ENCODE measurements at regions not wholly inside any gene's neighbourhood (a gene's known extent, or its start where the extent isn't known, plus 50 kb on each side); places are given as distances from the start of the nearest gene placed in this dataset.
A peak's percentile ranks its signal among the peaks of the same experiment; 100 is the strongest.

GRCh38 chr4:159010100-159010499 is 92.8 kb upstream of the RAPGEF2 start:
- Histone ChIP-seq H3K36me3 (ENCODE audit: control insufficient read depth, insufficient read depth, low read length) (no peaks in the 10 kb centered on the region), H3K4me3 (ENCODE audit: low read depth, low read length) (no peak overlapping the region), H3K27me3 (ENCODE audit: control insufficient read depth, insufficient read depth, low read length) (no peaks in the 10 kb centered on the region)
- no peak for DNase-seq (ENCODE audit: low read depth)
- TF ChIP-seq, protein P1, sequence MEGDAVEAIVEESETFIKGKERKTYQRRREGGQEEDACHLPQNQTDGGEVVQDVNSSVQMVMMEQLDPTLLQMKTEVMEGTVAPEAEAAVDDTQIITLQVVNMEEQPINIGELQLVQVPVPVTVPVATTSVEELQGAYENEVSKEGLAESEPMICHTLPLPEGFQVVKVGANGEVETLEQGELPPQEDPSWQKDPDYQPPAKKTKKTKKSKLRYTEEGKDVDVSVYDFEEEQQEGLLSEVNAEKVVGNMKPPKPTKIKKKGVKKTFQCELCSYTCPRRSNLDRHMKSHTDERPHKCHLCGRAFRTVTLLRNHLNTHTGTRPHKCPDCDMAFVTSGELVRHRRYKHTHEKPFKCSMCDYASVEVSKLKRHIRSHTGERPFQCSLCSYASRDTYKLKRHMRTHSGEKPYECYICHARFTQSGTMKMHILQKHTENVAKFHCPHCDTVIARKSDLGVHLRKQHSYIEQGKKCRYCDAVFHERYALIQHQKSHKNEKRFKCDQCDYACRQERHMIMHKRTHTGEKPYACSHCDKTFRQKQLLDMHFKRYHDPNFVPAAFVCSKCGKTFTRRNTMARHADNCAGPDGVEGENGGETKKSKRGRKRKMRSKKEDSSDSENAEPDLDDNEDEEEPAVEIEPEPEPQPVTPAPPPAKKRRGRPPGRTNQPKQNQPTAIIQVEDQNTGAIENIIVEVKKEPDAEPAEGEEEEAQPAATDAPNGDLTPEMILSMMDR (IDR thresholded peaks at IDR 0.05; ENCODE audit: insufficient read depth, low read length, poor library complexity, severe bottlenecking): no peak

- no peak for DNase-seq (ENCODE audit: low read depth)
- TF ChIP-seq, protein P1 (IDR thresholded peaks at IDR 0.05; ENCODE audit: insufficient read depth, low read length, poor library complexity, severe bottlenecking): no peak
- H3K4me3 ChIP-seq (ENCODE audit: low read depth, low read length): no peak overlapping the region
- H3K36me3 ChIP-seq (ENCODE audit: control insufficient read depth, insufficient read depth, low read length): no peaks in the 10 kb centered on the region
- H3K27me3 ChIP-seq (ENCODE audit: control insufficient read depth, insufficient read depth, low read length): no peaks in the 10 kb centered on the region
These were observed 92.2 kb upstream of the RAPGEF2 start for GRCh38 chr4:159010563-159011260.

DNA sequence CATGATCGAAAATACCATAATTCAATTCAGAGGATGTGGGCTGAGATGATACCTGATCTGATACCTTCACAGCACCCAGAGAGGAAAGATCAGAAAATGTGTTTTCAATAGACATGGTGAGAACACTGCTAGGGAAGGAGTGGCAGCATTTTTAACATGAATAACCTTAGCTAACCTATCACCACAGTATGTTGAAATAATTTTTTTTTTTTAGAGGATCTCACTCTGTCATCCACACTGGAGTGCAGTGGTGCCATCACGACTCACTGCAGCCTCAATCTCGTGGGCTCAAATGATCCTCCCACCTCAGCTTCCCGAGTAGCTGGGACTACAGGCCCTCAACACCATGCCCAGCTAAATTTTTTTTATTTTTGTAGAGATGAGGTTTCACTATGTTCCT is 90.5 kb upstream of the RAPGEF2 start:
- TF ChIP-seq, protein P1 (IDR thresholded peaks at IDR 0.05; ENCODE audit: insufficient read depth, low read length, poor library complexity, severe bottlenecking): no peak
- H3K27me3 ChIP-seq (ENCODE audit: control insufficient read depth, insufficient read depth, low read length): no peaks in the 10 kb centered on the region
- H3K36me3 ChIP-seq (ENCODE audit: control insufficient read depth, insufficient read depth, low read length): no peaks in the 10 kb centered on the region
- peak; percentile 16 for DNase-seq (ENCODE audit: low read depth)
- H3K4me3 ChIP-seq (ENCODE audit: low read depth, low read length): no peak overlapping the region

- TF ChIP-seq, protein P1 (IDR thresholded peaks at IDR 0.05; ENCODE audit: insufficient read depth, low read length, poor library complexity, severe bottlenecking): no peak
- Histone ChIP-seq H3K27me3 (ENCODE audit: control insufficient read depth, insufficient read depth, low read length) (no peaks in the 10 kb centered on the region), H3K36me3 (ENCODE audit: control insufficient read depth, insufficient read depth, low read length) (no peaks in the 10 kb centered on the region), H3K4me3 (ENCODE audit: low read depth, low read length) (no peak overlapping the region)
- DNase-seq (ENCODE audit: low read depth): no peak
These were observed 89.2 kb upstream of the RAPGEF2 start for GRCh38 chr4:159013692-159014091.

- TF ChIP-seq, protein P1 (IDR thresholded peaks at IDR 0.05; ENCODE audit: insufficient read depth, low read length, poor library complexity, severe bottlenecking): no peak
- Histone ChIP-seq H3K27me3 (ENCODE audit: control insufficient read depth, insufficient read depth, low read length) (no peaks in the 10 kb centered on the region), H3K36me3 (ENCODE audit: control insufficient read depth, insufficient read depth, low read length) (no peaks in the 10 kb centered on the region), H3K4me3 (ENCODE audit: low read depth, low read length) (no peak overlapping the region)
- no peak for DNase-seq (ENCODE audit: low read depth)
These were observed 88.0 kb upstream of the RAPGEF2 start for GRCh38 chr4:159014859-159015258.

GRCh38 chr4:159015841-159016240 is 87.0 kb upstream of the RAPGEF2 start:
- TF ChIP-seq, protein P1 (IDR thresholded peaks at IDR 0.05; ENCODE audit: insufficient read depth, low read length, poor library complexity, severe bottlenecking): no peak
- H3K4me3 ChIP-seq (ENCODE audit: low read depth, low read length): no peak overlapping the region

More at GRCh38 chr4:159015841-159016240, 87.0 kb upstream of the RAPGEF2 start:
- no peaks in the 10 kb centered on the region for H3K27me3 ChIP-seq (ENCODE audit: control insufficient read depth, insufficient read depth, low read length)
- DNase-seq (ENCODE audit: low read depth): no peak
- no peaks in the 10 kb centered on the region for H3K36me3 ChIP-seq (ENCODE audit: control insufficient read depth, insufficient read depth, low read length)

All from kidney epithelial cell (primary cell).